GM21576 (cell line): ENCODE measurements at regions not wholly inside any gene's neighbourhood (a gene's known extent, or its start where the extent isn't known, plus 50 kb on each side); places are given as distances from the start of the nearest gene placed in this dataset.

ENCODE experiments used
- ATAC-seq: cut with Tn5 transposase; IDR thresholded peaks from one replicate; pipeline ENCODE4 v1.9.1; 2021; ENCODE audit warnings: mild to moderate bottlenecking, moderate library complexity; ENCODE audit not compliant: unreplicated experiment

- ATAC-seq: no peak
Measured at GRCh38 chr20:56987986-56988385, 278.5 kb downstream of the BMP7 start.

DNA sequence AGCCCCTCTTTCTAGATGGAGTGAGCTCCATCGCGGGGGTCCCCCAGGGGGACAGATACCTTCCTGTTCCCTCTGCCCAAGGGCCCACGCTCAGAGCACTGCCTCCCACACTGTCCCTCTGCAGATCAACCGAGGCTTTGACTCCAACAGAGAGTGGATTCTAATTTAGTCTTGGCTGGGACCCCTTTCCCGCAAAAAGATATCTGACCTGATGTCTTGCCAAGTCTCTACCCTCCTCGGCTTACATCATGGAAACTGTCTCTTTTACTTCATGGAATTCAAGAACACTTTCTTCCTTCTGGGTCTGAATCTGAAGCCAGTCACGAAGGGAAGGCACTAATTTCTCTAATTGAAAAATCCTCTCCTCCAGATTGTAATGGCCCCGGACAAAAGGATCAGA is 278.0 kb downstream of the BMP7 start:
- ATAC-seq: no peak

- no peak for ATAC-seq
Measured at GRCh38 chr20:56989516-56989915, 276.9 kb downstream of the BMP7 start.

DNA sequence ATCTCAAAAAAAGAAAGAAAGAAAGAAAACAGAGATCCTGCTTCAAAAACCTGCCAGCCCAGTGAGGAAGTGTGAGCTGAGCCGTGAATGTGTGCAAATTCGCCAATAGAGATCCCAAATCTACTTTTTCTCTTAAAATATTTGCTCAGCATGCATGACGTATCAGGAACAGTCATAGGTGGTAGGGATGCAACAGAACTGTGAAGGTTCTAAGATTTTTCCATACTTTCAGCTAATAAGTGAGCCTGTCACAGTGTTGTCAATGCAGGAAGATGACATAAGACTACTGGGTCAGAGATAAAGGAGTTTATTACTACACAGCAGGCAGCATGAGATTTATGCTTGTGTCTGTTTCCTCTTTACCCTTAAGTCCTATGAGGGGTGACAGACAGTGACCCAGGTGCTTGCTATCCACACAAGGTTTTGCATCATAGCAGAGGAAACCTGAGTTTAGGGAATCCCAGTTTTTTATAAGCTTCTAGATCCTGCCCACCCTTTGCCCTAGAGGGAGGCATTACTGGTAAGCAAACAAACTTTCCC is 273.4 kb downstream of the BMP7 start:
- no peak for ATAC-seq

GRCh38 chr20:56994006-56994405 is 272.4 kb downstream of the BMP7 start:
- ATAC-seq: no peak

DNA sequence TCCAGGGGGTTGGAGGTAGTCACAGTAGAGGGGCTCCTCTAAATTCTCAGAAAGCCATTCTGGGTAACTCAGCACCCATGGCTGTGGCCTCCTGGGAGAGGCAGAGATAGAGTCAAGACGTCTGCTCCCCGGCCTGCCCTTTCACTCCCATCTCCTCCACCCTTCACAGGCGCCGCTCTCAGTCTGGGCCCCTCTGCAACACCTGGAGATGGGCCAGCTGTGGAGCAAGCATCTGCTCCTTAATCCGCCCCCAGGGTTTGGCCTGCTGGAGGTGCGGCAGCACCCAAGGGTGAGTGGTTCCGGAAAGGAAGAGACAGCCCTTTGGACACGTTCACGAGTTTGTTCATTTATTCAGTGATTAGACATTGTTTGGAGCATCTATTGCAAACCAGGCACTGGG is 271.3 kb downstream of the BMP7 start:
- ATAC-seq: no peak

- no peak for ATAC-seq
Measured at GRCh38 chr20:56995635-56996075, 270.8 kb downstream of the BMP7 start.

DNA sequence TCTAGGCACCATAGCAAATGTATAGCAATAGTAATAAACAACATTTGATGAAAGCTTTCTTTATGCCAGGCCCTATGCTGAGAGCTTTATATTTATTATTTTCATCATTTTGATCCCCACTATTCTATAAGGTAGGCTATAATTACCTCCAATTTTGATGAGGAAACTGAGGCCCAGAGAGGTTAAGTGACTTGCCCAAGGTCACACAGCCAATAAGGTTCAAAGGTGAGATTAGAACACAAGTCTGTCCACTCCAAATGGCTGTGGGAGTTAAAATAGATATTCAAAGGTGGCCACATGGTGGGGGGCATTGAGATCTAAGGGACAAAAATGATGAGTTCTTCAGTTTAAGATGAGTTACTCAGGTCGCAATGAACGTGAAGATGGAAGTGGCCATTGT is 269.9 kb downstream of the BMP7 start:
- no peak for ATAC-seq

- no peak for ATAC-seq
Measured at GRCh38 chr20:56998438-56998837, 268.0 kb downstream of the BMP7 start.

- no peak for ATAC-seq
Measured at GRCh38 chr20:57000441-57000968, 265.9 kb downstream of the BMP7 start.

DNA sequence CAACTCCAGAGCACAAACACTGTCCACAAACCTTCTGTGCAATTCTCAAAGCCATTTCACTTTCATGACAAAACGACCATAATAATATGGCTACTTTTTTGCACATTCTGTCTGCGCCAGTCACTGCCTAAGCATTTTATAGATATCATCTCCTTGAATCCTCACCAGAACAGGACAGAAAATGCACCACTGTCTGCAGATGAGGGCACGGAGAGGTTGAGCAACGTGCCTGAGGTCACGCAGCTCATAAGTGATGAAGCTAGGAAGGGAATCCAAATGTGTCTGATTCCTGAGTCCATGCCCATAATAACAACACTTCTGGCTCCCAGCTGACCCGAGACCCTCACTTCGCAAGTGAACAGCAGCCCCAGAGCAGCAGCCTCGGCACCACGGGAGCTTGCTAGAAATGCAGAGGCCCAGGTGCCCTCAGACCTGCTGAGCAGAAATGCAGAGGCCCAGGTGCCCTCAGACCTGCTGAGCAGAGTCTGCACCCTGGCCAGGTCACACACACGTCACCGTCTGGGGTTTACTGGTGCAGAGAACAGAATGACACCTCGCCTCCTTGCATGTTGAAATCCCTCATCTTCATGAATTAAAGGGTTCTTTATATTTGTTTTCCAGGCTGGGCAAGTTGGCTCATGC is 265.2 kb downstream of the BMP7 start:
- no peak for ATAC-seq

DNA sequence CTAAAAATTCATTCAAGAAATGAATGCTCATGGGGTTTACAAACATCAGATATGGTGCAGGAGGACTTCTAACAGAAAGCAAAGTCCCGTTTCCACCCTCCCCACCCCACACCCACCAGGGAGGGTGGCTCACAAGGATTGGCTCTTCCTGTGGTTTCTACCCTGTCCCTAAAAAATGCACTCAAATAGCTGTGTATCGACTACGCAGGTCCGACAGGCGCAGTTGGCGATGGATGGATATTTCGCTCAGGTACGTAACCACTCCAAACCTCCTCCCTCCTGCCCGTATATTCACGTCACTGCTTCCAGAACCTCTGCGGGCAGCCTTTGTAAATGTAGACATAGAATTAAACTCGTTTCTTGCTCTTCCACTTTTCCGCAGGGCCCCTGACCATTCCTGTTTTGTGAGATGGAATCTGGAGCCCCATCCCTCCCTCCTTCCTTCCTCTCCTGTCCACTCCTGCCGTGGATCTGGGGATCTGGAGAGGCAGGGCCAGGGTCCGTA is 264.3 kb downstream of the BMP7 start:
- ATAC-seq: no peak

GRCh38 chr20:57003012-57003411 is 263.4 kb downstream of the BMP7 start:
- ATAC-seq: no peak

DNA sequence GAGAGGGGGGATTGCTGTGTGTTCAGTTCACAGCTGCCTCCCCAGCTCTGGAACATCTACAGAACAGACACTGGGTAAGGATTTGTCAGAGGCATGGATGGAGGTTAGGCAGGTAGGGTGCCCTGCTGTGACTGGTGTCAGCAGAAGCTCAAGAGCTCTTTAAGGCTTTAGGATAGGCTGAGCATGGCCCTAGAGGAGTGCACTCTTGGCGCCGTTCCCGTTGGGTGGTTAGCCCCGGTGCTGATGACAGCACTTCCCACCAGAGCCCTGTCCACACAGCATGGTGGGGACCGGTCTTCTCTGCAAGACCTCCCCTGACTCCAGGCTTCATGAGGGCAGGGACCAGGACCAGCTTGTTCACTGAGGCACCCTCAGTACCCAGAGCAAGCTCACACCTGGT is 262.0 kb downstream of the BMP7 start:
- ATAC-seq: no peak

DNA sequence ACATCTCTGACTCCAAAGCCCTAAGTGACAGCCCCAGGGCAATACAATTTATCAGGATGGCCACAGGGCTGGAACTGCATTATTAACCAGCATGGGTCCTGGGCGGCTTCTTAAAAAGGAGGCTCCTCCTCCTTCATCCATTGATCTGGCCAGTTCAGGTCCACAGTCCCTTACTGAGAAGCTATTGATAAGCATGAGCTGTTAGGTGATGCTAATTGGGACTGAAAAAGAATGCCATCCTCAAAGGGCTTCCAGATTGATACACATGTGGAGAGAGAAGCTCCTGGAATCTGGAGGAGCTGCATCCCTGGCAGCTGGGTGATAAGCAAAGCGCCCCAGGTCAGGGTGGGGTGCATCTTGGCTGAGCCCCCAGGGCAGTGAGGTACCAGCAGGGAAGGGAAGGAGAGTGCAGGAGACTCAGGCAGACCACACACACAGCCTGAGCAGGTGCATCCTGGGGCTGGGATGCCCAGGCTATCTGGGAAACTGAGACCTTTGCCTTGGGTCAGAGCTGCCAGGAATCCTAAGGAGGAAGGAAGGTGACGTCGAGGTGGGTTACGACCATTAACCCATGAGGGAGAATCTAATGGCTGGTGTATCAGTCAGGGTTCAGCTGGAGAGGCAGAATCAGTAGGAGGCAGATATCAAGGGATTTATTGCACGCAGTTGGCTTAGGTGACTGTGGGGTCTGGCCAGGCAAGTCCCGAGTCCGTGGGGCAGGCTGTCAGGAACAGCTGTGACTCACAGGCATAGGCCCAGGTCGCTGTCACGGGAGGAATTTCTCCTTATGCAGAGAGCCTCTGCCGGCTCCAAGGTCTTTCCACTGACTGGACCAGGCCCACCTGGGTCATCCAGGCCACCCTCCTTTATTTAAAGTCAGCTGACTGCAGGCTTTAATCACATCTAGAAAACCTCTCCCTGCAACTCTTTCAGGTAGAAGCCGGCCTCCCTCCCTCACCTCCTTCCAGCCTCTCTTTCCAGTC is 261.2 kb downstream of the BMP7 start:
- ATAC-seq: no peak

GRCh38 chr20:57006411-57007170 is 259.9 kb downstream of the BMP7 start:
- ATAC-seq: no peak

GRCh38 chr20:57007171-57007540 is 259.3 kb downstream of the BMP7 start:
- no peak for ATAC-seq

GRCh38 chr20:57008217-57008616 is 258.2 kb downstream of the BMP7 start:
- ATAC-seq: no peak

GRCh38 chr20:57009355-57009754 is 257.1 kb downstream of the BMP7 start:
- no peak for ATAC-seq

GRCh38 chr20:57009775-57010174 is 256.7 kb downstream of the BMP7 start:
- ATAC-seq: no peak

DNA sequence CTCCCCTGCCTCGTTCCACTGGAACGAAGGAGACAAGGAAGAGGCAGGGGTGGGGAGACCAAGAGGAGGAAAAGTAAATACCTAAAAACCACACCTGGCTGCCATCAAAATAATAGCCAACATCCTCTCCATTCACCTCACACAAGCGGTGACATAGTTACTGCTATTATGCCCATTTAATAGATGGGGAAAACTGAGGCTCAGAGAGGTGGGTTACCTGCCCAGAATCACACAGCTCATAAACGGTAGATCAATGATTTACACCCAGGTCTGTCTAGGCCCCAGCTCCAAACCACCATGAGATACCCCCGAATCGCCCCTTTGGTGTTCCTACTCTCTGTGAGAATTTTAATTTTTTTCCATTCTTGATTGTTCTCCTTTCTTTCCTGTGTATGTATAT is 253.8 kb downstream of the BMP7 start:
- ATAC-seq: no peak
